GM18867 (cell line): ENCODE measurements at regions not wholly inside any gene's neighbourhood (a gene's known extent, or its start where the extent isn't known, plus 50 kb on each side); places are given as distances from the start of the nearest gene placed in this dataset.
A peak's percentile ranks its signal among the peaks of the same experiment; 100 is the strongest.

Experiments used
- ATAC-seq: cut with Tn5 transposase; IDR thresholded peaks from one replicate; pipeline ENCODE4 v1.9.1; 2021; ENCODE audit warnings: mild to moderate bottlenecking, moderate library complexity; ENCODE audit not compliant: unreplicated experiment

- no peak for ATAC-seq
These were observed 212.4 kb upstream of the STK17B start for GRCh38 chr2:196383799-196384198.

GRCh38 chr2:196384729-196385128, 213.4 kb upstream of the STK17B start:
- peak; percentile 69 for ATAC-seq

- ATAC-seq = no peak
These were observed 218.3 kb upstream of the STK17B start for GRCh38 chr2:196389670-196390069.

- no peak for ATAC-seq
These were observed 219.1 kb upstream of the STK17B start for GRCh38 chr2:196390243-196391148.

- ATAC-seq = no peak
These were observed 219.7 kb upstream of the STK17B start for GRCh38 chr2:196391149-196391479.

- ATAC-seq = no peak
These were observed 227.7 kb upstream of the STK17B start for GRCh38 chr2:196399096-196399495.

GRCh38 chr2:196399722-196400691, 228.6 kb upstream of the STK17B start:
- no peak for ATAC-seq

GRCh38 chr2:196403471-196403870, 232.1 kb upstream of the STK17B start:
- no peak for ATAC-seq

- ATAC-seq = no peak
These were observed 232.9 kb upstream of the STK17B start for GRCh38 chr2:196404276-196404675.

GRCh38 chr2:196407675-196408264, 231.7 kb upstream of the CCDC150 start:
- peak; percentile 58 for ATAC-seq

GRCh38 chr2:196409376-196409775, 230.1 kb upstream of the CCDC150 start:
- peak; percentile 40 for ATAC-seq

GRCh38 chr2:196410008-196410407, 229.5 kb upstream of the CCDC150 start:
- no peak for ATAC-seq

GRCh38 chr2:196413821-196414274, 225.7 kb upstream of the CCDC150 start:
- ATAC-seq = peak; percentile 89

- peak; percentile 30 for ATAC-seq
These were observed 224.1 kb upstream of the CCDC150 start for GRCh38 chr2:196415384-196415783.

- ATAC-seq = no peak
These were observed 219.4 kb upstream of the CCDC150 start for GRCh38 chr2:196420143-196420542.

- no peak for ATAC-seq
These were observed 217.6 kb upstream of the CCDC150 start for GRCh38 chr2:196421880-196422279.

- no peak for ATAC-seq
These were observed 217.2 kb upstream of the CCDC150 start for GRCh38 chr2:196422361-196422760.

GRCh38 chr2:196426122-196426521, 213.4 kb upstream of the CCDC150 start:
- no peak for ATAC-seq

GRCh38 chr2:196427986-196428634, 211.4 kb upstream of the CCDC150 start:
- ATAC-seq = no peak

GRCh38 chr2:196431076-196431475, 208.4 kb upstream of the CCDC150 start:
- no peak for ATAC-seq

- ATAC-seq = no peak
These were observed 207.6 kb upstream of the CCDC150 start for GRCh38 chr2:196431957-196432356.
